HG03103 (cell line): ENCODE measurements at regions not wholly inside any gene's neighbourhood (a gene's known extent, or its start where the extent isn't known, plus 50 kb on each side); places are given as distances from the start of the nearest gene placed in this dataset.

Experiments used
- ATAC-seq: cut with Tn5 transposase; IDR thresholded peaks from one replicate; pipeline ENCODE4 v1.9.1; 2021; ENCODE audit warnings: low read depth; ENCODE audit not compliant: unreplicated experiment

- no peak for ATAC-seq
Measured at GRCh38 chr6:2387445-2387844, 142.0 kb upstream of the GMDS start.

DNA sequence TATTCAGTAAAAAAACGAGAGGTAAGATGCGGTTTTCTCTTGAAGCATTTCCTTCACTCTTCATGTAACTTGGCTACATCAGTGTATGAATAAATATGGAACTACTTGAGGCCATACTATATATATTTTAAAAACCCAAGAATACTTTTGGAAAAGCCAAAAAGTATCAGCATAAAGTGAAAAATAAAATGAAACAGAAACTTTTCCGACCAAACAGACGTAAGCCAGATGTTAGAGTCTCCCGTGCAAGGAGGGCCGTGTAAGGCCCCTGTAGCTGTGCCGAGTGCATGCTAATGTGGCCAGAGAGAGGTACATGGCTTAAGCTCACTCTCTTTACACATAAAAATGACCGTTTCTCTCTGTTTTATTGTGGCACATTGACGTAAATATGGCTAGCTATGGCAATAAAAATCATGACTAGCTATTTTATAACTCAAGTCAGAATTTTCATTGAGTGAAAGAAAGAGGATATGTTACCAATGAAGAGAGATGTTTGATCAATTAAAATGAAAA is 140.1 kb upstream of the GMDS start:
- ATAC-seq, result no peak

- no peak for ATAC-seq
Measured at GRCh38 chr6:2384528-2384927, 139.1 kb upstream of the GMDS start.

DNA sequence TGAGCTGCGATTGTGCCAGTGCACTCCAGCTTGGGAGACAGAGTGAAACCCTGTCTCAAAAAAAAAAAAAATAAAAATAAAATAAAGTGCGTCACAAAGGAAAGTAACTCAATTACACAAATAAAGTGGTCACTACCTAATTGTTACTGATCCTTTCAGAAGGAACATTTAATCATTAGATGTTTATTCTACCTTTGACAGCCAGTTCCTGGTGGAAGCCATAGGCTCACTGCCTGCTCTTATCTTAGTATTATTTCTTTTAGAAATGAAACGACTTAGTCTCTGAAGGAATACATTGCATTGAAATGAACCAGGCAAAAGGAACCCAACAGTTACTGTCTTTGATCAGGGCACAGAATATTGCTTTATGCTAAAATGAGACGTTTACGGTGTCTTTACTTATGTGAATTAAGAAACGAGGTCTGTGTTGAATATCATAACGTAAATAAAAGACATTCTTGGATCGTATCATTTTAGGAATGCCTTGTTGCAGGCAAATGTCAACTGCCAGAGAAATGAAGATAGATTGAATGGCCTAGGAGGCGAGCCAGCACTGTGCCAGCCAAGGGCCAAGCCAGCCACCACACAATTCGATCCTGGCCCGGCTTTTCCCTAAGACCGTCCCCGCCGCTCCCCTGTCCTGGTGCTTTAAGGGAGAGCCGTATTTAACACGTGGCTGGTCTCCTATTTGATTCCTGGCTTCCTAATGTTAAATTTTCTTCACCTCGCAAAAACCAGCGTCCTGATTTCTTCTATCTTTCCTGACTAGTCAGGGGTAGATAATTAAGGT is 136.7 kb upstream of the GMDS start:
- ATAC-seq, result no peak

- ATAC-seq, result no peak
Measured at GRCh38 chr6:2378891-2379652, 133.7 kb upstream of the GMDS start.

DNA sequence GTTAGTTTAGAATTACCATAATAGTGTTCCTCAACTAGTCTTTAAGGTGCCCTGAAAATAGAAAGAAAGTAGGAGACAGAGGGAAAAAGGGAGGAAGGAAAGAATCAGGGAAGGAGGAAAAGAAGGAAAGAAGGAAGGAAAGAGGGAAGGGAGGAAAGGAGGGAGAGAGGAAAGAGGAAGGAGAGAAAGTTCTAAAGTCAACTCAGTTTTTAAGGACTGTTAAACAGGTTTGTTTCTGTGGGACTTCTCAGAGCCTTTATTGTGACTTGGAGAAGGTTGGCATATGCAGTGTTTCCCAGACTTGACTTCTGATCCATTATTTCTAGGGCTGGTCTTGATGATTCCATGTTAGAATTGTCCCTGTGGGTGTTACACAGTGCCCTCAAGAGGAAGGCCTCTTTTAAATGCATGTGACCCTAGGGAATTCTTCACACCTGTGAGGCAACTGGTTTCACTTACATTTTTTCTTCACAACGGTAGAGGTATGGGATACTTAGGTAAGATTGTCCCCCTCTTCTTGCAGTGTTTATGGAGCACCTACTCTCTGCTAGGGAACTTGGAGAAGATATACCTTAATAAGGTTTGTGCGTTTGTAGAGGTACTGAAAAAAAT is 132.7 kb upstream of the GMDS start:
- ATAC-seq, result no peak

- no peak for ATAC-seq
Measured at GRCh38 chr6:2376429-2377355, 131.3 kb upstream of the GMDS start.

GRCh38 chr6:2375443-2375842 is 130.0 kb upstream of the GMDS start:
- no peak for ATAC-seq

GRCh38 chr6:2369606-2370005 is 124.2 kb upstream of the GMDS start:
- ATAC-seq, result no peak

DNA sequence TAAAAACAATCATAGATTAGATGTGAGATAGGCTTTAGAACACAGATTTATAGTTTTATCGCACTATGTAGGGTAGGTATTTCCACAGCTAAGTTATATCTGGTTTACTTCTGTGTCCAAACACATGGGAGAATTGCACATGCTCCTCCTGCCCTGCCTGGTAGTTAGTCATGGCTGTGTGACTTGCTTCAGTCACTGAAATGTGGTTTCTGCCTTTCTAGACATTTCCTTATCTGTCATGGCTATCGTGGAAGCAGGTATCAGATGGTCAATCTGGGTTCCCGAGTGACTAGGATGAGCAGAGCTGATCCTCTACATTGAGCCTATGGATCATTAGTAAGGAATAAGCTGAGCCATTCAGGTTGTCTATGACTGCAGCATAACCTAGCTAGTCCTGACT is 117.8 kb upstream of the GMDS start:
- ATAC-seq, result no peak

DNA sequence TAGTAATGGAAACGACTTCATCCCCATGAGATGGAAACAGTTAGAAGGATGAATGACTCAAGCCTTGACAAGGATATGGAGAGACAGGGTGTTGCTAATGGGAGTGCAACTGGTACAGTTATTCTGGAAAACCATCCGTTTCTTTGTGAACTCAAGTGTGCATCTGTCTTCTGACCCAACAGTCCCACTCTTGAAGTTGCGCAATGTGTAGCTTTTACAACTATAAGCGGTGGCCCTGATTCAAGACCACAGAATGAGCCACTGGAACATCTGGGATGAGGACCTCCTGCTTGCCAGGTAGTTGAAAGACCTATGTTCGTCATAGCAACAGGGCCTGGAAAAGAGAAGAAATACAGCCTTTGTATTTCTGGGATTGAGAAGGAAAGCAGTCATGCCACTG is 115.8 kb upstream of the GMDS start:
- ATAC-seq, result no peak

- ATAC-seq, result no peak
Measured at GRCh38 chr6:2360716-2361115, 115.3 kb upstream of the GMDS start.

DNA sequence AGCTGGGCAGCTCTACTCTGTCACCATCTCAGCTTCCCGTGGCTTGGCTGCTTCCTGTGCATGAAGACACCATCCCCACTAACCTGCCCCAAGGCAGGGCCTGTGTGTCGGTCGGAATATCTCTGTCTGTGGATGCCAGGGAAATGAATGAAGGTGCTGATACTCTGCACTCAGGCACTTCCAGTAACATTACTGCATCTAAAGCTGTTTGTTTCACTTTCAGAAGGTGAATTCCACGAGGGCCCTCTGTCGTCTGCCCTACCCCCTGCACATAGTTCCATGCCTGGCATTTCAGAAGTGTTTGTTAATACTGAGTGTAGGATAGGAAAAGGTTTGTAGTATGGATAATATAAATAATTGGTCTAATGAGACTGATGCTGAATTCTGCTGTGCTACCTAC is 114.7 kb upstream of the GMDS start:
- no peak for ATAC-seq

- ATAC-seq, result no peak
Measured at GRCh38 chr6:2355150-2355549, 109.7 kb upstream of the GMDS start.

DNA sequence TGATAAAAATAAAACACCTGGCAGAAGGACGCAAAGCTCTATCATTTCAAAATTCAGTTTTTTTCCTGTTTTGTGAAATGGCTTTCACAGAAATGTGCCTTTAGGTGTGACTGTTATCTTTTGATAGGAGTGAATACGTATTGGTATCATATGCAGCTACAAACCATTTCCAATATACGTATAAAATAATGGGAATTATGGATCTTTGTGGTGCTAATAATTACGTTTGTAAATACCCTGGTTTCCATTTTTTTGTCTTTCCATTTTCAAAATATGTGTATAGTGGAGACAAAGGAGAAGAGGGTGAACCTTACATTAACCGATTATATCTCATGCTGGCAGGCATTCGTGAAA is 108.7 kb upstream of the GMDS start:
- ATAC-seq, result no peak

DNA sequence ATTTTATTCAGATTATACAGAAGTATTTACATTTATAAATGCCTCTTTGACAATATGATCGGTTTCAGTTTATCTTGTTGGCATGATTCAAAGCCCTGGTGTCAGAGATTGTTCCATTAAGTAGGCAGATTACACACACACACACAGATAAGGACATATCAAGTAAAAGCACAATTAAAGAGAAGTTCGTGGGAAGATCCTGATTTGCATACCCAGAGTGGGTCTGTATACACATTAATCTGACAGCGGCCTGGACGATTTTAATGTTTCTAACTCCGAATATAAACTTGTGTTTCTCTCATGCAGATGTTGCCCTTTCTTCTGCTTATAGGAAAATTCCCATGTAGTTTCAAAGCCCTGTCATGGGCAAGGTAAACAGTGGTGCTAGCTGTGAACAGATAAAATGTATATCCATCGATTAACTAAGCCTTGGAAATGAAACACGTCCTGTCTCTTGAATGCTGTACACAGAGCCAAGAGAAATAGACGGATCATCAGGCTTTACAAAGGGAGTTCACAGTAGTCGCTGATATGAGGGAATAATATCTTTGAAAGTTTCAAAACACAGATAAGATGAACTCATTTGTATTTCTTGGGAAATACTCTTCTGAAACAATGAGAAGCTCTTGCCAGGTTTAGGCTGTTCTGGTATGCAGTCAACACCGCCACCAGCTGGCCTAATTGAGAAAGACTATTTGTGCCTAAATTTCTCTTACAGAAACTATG is 108.2 kb upstream of the GMDS start:
- no peak for ATAC-seq

DNA sequence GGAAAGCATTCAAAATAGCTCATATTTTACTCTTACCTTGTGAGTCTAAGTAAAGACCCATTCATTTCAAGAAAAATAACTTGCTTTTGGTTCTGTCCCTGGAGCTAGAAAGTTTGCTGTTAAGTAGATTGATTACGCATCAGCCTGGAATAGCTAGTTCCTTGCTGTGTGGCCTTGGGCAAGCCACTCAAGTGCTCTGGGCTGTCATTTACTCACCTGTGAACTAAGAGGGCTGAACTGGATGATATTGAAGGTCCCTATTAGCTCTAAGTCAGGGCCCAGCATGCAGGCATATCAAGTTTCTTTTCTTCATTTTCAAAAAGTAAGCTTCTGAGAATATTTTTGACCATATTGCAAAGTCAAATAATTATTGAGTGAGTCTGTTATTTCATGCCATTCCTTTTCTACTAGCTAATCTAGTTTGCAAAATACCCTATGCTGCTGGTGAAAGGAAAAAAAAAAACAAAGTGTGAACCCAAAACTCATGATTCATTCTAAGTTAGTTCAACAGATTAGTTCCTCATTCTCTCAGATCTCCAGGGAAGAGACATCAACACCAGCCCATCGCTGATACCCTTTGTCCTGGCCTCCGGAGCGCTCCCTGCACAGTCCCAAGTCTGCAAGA is 106.5 kb upstream of the GMDS start:
- no peak for ATAC-seq

DNA sequence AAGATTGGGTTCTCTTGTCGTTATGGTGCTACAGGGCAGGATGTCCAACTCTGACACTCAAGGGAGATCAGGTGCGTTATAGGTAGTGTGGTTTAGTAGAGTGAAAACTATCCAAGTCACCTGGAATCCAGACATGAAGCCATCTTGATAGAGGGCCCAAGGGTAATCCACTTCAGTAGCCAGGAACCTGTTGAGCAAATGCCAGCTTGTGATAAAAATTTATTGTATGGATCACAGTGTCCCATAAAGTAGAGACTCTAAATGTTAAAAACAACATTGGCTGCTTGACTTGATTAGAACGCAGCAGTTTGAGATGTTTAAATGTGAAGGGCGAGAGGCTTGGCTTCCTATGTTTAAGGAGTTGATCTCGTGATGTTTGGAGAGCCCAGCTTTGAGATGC is 105.7 kb upstream of the GMDS start:
- no peak for ATAC-seq

DNA sequence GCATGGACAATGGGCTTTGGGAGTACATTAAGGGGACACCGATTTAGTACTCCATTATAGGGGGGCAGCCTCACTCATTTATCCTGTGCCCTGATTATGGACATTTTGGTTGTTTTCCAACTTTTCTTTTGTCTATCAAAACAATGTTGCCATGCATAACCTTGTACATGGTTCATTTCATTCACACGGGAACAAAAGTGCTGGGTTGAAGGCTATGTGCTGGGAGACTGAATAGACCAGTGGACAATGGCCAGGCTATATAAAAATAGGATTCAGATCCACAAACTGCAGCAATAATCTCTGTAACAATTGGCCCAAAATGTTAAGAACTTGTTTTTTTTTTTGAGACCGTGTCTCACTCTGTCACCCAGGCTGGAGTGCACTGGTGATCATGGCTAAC is 100.7 kb upstream of the GMDS start:
- ATAC-seq, result no peak
